Coronary artery (tissue), 2 donors: ENCODE measurements at regions not wholly inside any gene's neighbourhood (a gene's known extent, or its start where the extent isn't known, plus 50 kb on each side); places are given as distances from the start of the nearest gene placed in this dataset.

Experiments
- DNase-seq: peaks from one replicate; pipeline ENCODE4 v3.0.0-alpha.2; 2017; ENCODE audit warnings: low spot score
- H3K27ac ChIP-seq, 2 donors: fragments of 200-600 bp; sonication (generic); one replicate each; pipeline ENCODE4 v1.5.1; 2016 to 2019
- H3K4me3 ChIP-seq: fragments of 200-600 bp; sonication (generic); 2 replicates; pipeline ENCODE4 v1.5.1; 2016; ENCODE audit warnings: mild to moderate bottlenecking, moderate library complexity
- CTCF ChIP-seq: fragments of 200-600 bp; sonication (generic); IDR thresholded peaks from one replicate; pipeline ENCODE4 v1.5.1; 2019; ENCODE audit warnings: antibody characterized with exemption

DNA sequence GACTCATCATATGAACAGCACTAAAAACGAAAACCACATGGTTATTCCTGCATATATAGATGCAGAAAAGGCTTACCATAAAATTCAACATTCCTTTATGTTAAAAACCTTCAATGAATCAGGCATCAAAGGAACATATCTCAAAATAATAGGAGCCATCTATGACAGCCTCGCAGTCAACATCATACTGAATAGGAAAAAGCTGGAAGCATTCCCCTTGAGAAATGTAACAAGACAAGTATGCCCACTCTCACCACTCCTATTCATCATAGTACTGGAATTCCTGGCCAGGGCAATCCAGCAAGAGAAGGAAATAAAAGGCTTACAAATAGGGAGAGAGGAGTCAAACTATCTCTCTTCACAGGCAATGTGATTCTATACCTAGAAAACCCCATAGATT lies 179.6 kb upstream of the HTR2A start:
- Histone ChIP-seq H3K4me3 (no peak overlapping the region), H3K27ac (no peak overlapping the region)
- TF ChIP-seq CTCF, result no peak
- no peak for DNase-seq

DNA sequence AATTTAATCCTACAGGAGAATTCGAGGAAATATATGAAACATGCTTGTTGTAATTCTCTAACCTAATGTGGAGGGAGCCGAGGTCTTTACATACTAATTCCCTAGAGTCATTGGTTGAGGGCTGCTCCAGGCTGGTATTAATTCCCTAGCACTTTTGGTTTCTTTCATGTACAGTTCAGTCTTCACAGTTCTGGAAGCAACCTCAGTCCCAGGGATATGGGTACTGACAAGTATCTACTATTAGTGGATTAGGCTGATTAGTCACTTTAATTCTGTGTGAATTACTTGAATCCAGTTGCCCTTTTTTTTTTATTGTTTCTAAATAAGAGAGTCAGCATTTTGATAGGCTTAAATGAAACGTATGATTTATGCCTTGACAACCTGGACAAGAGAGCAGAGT lies 172.3 kb upstream of the HTR2A start:
- no peak for DNase-seq
- no peak for TF ChIP-seq CTCF
- Histone ChIP-seq H3K27ac (no peak overlapping the region), H3K4me3 (no peak overlapping the region)

- DNase-seq, result no peak
- Histone ChIP-seq H3K4me3 (no peak overlapping the region), H3K27ac (no peak overlapping the region)
- TF ChIP-seq CTCF, result no peak
Measured at GRCh38 chr13:47067306-47067705, 170.5 kb upstream of the HTR2A start.

- H3K27ac ChIP-seq, result no peak overlapping the region
- no peak for DNase-seq
Measured at GRCh38 chr13:47066226-47066625, 169.4 kb upstream of the HTR2A start.

GRCh38 chr13:47064381-47064780 lies 167.5 kb upstream of the HTR2A start:
- Histone ChIP-seq H3K27ac (no peak overlapping the region), H3K4me3 (no peak overlapping the region)
- no peak for DNase-seq
- no peak for TF ChIP-seq CTCF

More at GRCh38 chr13:47066226-47066625, 169.4 kb upstream of the HTR2A start:
- no peak overlapping the region for H3K4me3 ChIP-seq
- TF ChIP-seq CTCF, result no peak

- TF ChIP-seq CTCF, result no peak
- Histone ChIP-seq H3K27ac (no peak overlapping the region), H3K4me3 (no peak overlapping the region)
- DNase-seq, result no peak
Measured at GRCh38 chr13:47049276-47049989, 152.6 kb upstream of the HTR2A start.

DNA sequence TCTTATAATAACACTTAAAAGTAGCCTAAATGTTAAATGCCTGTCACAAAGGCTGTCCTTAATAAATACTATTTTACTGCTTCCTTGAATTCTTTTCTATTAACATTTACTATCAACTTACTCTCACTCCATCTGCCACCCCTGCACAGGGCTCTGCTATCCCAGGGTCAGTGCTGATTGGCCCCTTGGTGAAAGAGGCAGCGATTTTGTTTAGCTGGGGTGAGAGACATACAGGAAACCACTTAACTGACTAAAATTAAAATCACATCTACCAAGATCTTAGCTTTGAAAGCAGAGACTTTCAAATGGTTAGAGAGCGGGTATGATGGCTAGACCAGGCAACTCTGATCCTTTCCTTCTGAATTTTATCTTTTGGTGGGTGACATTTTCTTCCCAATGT lies 149.9 kb upstream of the HTR2A start:
- H3K4me3 ChIP-seq, result no peak overlapping the region
- no peak overlapping the region for H3K27ac ChIP-seq
- no peak for DNase-seq
- TF ChIP-seq CTCF, result no peak
